B cell (primary cell): ENCODE measurements at regions not wholly inside any gene's neighbourhood (a gene's known extent, or its start where the extent isn't known, plus 50 kb on each side); places are given as distances from the start of the nearest gene placed in this dataset.

ENCODE experiments used
- CTCF ChIP-seq: fragments of 200-600 bp; IDR thresholded peaks from one replicate; pipeline ENCODE4 v1.8.0; 2022; ENCODE audit warnings: antibody characterized with exemption, mild to moderate bottlenecking
- EZH2 ChIP-seq: IDR thresholded peaks from 2 replicates; pipeline ENCODE4 v1.6.1; 2012; ENCODE audit warnings: borderline replicate concordance, low read depth, mild to moderate bottlenecking, moderate library complexity, low read length; ENCODE audit not compliant: insufficient read depth, poor library complexity, severe bottlenecking

DNA sequence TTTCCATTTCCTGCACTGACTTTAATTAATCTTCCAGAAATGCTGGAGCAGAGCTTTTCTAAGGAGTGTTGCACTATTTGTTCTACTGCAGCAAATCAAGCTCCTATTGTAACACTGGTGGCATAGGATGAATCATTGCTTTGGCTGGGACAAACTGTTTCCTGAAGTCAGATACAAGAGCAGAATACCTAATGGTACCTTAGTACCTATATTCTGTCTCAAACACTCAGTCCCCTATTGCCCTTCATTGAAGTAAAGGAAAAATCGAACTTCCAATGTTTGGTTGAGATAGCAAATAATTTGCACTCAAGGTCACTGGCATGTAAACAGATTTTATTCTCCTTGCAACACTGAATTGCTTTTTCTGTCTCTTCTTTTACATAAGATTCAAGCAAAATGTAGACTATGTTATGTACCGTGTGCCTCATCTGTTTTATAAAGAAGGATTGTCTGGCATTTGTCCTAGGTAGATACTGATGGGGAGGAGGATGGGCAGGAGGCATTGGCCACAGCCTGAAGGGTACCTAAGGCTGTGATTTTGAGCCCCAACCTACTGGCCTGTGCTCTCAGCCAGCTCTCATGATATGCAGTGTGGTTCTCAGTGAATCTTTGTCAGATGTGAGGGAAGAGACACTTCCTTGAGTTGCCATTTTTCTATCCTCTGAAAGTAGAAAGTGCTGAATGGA, 141.6 kb downstream of the AASDH start:
- no peak for TF ChIP-seq CTCF
- TF ChIP-seq EZH2 = no peak
